ENCODE measurements at regions not wholly inside any gene's neighbourhood (a gene's known extent, or its start where the extent isn't known, plus 50 kb on each side); places are given as distances from the start of the nearest gene placed in this dataset.

GRCh38 chr6:41488433-41489119 is 57.6 kb upstream of the FOXP4 start:
- TF ChIP-seq POLR2A (IDR thresholded peaks at IDR 0.05), result no peak
- TF ChIP-seq, protein P1, sequence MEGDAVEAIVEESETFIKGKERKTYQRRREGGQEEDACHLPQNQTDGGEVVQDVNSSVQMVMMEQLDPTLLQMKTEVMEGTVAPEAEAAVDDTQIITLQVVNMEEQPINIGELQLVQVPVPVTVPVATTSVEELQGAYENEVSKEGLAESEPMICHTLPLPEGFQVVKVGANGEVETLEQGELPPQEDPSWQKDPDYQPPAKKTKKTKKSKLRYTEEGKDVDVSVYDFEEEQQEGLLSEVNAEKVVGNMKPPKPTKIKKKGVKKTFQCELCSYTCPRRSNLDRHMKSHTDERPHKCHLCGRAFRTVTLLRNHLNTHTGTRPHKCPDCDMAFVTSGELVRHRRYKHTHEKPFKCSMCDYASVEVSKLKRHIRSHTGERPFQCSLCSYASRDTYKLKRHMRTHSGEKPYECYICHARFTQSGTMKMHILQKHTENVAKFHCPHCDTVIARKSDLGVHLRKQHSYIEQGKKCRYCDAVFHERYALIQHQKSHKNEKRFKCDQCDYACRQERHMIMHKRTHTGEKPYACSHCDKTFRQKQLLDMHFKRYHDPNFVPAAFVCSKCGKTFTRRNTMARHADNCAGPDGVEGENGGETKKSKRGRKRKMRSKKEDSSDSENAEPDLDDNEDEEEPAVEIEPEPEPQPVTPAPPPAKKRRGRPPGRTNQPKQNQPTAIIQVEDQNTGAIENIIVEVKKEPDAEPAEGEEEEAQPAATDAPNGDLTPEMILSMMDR (IDR thresholded peaks at IDR 0.05), result no peak
